AG10803 (cell line): ENCODE measurements at regions not wholly inside any gene's neighbourhood (a gene's known extent, or its start where the extent isn't known, plus 50 kb on each side); places are given as distances from the start of the nearest gene placed in this dataset.

Experiments used
- DNase-seq: peaks from one replicate; pipeline ENCODE4 v3.0.0; 2010; ENCODE audit warnings: low read depth
- H3K4me3 ChIP-seq: 2 replicates; pipeline ENCODE4 v1.5.1; 2011; ENCODE audit warnings: mild to moderate bottlenecking, low read length, control low read depth
- TF ChIP-seq, protein P1 (sequence below): conservative IDR thresholded peaks from 2 replicates; pipeline ENCODE4 v1.5.1; 2011; ENCODE audit warnings: mild to moderate bottlenecking, low read length, control low read depth, inconsistent platforms

DNA sequence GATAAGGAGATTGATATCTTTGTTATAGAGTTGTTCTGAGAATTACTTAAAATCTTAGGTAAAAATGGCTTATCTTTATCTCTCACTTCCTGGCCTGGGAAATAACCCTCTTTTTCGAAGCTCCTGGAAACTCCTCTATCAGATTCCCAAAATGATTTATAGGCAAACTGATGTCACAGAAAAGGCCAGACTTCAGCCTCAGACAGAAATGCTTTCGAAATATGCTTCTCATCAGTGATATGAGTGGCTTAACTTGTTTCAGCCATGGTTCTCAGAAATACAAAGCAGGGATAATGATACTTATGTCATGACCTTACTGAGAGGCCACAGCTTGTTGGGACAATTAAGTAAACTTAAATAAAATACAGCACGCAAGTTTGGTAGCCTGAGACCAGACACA, 85.3 kb upstream of the HS3ST1 start:
- DNase-seq, result no peak

DNA sequence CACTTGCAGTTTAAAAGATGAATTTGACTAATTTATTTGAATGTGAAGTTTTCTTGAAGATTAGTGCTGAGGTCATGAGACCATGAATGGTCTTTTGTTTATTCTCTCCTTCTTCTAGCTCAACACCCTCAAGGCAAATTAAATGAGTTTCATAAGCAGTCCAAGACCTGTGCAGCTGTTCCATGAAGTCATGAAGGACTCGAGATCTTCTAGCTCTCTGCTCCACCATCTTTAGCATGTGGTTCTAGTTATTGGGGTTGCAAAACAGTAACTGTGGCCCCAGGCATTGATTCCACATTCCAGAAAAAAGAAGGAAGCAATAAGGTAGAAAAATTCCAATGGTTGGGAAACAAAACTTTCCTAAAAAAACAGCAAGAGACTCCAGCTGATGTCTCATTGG, 84.2 kb upstream of the HS3ST1 start:
- TF ChIP-seq, protein P1, sequence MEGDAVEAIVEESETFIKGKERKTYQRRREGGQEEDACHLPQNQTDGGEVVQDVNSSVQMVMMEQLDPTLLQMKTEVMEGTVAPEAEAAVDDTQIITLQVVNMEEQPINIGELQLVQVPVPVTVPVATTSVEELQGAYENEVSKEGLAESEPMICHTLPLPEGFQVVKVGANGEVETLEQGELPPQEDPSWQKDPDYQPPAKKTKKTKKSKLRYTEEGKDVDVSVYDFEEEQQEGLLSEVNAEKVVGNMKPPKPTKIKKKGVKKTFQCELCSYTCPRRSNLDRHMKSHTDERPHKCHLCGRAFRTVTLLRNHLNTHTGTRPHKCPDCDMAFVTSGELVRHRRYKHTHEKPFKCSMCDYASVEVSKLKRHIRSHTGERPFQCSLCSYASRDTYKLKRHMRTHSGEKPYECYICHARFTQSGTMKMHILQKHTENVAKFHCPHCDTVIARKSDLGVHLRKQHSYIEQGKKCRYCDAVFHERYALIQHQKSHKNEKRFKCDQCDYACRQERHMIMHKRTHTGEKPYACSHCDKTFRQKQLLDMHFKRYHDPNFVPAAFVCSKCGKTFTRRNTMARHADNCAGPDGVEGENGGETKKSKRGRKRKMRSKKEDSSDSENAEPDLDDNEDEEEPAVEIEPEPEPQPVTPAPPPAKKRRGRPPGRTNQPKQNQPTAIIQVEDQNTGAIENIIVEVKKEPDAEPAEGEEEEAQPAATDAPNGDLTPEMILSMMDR, result no peak
- H3K4me3 ChIP-seq, result no peak overlapping the region
- DNase-seq, result no peak

More for the DNA sequence above, 85.3 kb upstream of the HS3ST1 start:
- H3K4me3 ChIP-seq, result no peak overlapping the region
- TF ChIP-seq, protein P1, result no peak

DNA sequence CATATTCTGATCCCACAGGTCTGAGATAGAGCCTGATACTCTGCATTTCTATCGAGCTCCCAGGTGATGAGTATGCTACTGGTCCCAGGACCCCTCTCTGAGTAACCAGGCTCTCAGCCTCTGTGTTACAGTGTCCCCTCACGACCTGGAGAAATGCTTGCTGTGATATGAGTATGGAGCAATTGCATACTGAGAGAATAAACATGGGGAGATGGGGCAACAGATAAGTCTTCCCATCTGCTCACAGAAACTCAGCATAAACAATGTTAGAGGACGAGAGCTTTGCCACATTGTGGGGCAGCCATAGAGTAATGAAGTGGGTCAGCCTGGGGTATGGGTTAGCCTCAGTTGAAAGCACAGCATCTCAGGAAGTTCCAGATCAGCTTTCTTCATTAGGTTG, 82.6 kb upstream of the HS3ST1 start:
- DNase-seq, result no peak
- H3K4me3 ChIP-seq, result no peak overlapping the region
- TF ChIP-seq, protein P1, result no peak

DNA sequence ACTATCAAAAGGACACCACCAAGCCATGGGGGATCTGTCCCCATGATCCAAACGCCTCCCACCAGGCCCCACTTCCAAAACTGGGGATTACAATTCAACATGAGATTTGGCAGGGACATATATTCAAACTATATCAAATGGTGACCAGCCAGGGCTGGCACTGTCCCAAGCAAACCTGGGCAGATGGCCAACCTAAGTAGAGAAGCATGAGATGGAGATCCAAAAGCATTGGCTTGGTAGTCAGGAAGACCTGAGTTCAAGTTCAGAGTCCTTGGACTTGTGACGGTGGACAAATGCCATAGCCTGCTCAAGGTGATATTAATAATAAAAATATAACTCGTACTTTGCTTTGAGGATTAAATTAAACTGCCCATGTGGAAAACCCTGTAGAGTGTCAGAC, 79.2 kb upstream of the HS3ST1 start:
- TF ChIP-seq, protein P1, result no peak
- no peak overlapping the region for H3K4me3 ChIP-seq
- no peak for DNase-seq

DNA sequence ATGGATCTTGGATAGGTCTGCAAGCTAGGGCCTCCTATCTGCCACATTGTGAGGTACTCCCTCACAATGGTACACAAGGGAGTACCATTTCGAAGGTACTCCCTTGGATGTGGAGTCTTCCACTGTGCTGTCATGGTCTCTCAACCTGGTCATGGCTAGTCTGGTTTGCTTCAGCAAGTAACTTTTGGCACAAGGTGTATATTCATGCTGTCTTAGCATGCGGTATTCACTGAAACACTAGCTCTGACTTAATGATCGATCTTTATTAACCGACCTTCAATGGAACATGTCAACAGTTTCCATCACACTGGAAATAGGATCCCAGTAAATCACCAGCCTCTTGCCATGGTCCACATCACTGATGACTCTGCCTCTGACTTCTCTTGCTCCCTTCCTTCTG, 77.5 kb upstream of the HS3ST1 start:
- H3K4me3 ChIP-seq, result no peak overlapping the region
- TF ChIP-seq, protein P1, result no peak
- no peak for DNase-seq

DNA sequence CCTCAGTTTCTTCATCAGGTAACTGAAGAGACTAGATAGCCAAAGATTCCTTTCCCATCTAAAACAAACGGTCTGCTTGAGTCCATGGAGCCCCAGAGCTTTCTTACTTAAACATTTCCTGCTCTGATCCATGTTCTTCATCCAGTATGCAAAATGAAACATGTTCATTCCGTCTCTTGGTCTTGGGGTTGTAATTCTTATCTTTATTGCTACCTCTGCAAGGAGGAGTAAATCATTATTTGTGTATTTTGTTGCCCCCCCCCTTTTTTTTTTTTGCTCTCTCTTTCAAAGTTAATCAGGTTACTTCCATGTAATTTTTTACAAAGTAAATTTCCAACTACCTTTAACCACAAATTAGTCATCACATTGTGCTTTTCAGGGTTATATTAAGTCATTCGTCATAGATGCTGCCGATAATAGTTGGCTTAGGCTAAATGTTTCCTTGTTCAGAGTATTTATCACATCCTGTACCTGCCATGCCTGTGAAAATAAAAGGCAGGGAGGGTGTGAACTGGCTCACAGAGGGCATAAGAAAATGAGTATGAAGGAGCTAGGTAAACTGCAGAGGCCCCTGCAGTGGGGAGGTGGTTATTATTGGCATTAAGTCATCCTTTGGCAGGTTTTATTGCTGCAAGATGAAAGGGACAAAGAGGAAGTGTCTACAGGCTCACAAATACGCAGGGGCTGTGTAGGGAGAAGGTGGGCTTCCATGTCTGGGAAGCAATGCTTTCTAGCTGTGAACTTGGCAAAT, 76.7 kb upstream of the HS3ST1 start:
- TF ChIP-seq, protein P1, result no peak
- DNase-seq, result no peak
- no peak overlapping the region for H3K4me3 ChIP-seq

DNA sequence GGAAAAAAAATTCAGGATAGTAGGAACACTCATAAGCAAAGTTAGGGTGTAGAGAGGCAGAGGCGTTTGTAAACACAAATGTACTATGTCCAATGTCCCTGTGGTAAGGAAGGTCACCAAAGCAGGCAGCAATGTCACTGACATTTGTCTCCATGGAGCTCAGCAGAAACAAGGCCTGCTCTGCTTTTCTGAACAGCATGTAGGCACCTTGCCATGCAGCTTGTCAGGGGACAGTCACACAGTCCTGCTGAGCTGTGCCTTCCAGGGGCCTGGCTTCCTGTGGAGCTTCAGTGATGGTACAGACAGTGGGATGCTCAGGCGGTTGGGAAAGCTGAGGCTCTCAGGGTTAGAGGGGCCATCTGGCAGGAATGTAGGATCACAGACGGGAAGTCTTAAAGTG, 74.5 kb upstream of the HS3ST1 start:
- H3K4me3 ChIP-seq, result no peak overlapping the region
- TF ChIP-seq, protein P1, result no peak
- no peak for DNase-seq
